Calu3 (cell line): ENCODE measurements at regions not wholly inside any gene's neighbourhood (a gene's known extent, or its start where the extent isn't known, plus 50 kb on each side); places are given as distances from the start of the nearest gene placed in this dataset.

ENCODE experiments used
- BruUV-seq: library from RNA; stranded (reverse); fragments of 400-500 nt; replicated peaks from 2 replicates; lab custom pipeline; 2021; lab: Mats Ljungman, UMichigan
- CTCF ChIA-PET: fragments of 300-600 bp; sonication (Branson Sonifier 250); formaldehyde crosslinking; loops from one replicate; lab custom pipeline; 2022; ENCODE audit warnings: antibody characterized with exemption; lab: Charles Lee
- DNase-seq: peaks from one replicate; pipeline ENCODE4 v3.0.0; 2022
- H3K27ac Mint-ChIP-seq: one replicate; pipeline ENCODE4 v1.8.0; 2022; ENCODE audit warnings: mixed read lengths; ENCODE audit not compliant: unreplicated experiment
- H3K27me3 Mint-ChIP-seq: one replicate; pipeline ENCODE4 v1.8.0; 2022; ENCODE audit warnings: mixed read lengths; ENCODE audit not compliant: unreplicated experiment
- H3K36me3 Mint-ChIP-seq: one replicate; pipeline ENCODE4 v1.8.0; 2022; ENCODE audit warnings: mild to moderate bottlenecking, moderate library complexity, mixed read lengths; ENCODE audit not compliant: insufficient read depth, unreplicated experiment
- H3K4me1 Mint-ChIP-seq: one replicate; pipeline ENCODE4 v1.8.0; 2022; ENCODE audit warnings: mild to moderate bottlenecking, low read depth, mixed read lengths; ENCODE audit not compliant: unreplicated experiment
- H3K4me3 Mint-ChIP-seq: one replicate; pipeline ENCODE4 v1.8.0; 2022; ENCODE audit warnings: mild to moderate bottlenecking, low read depth, moderate library complexity, mixed read lengths; ENCODE audit not compliant: unreplicated experiment
- H3K9me3 Mint-ChIP-seq: one replicate; pipeline ENCODE4 v1.8.0; 2022; ENCODE audit warnings: low read depth, mixed read lengths; ENCODE audit not compliant: unreplicated experiment
- intact Hi-C: fragments of 100-400 bp; cut with micrococcal nuclease; formaldehyde crosslinking; loops from one replicate; pipeline ENCODE4 v1.10.0; 2022; ENCODE audit not compliant: unreplicated experiment
- TF ChIP-seq, protein P1 (sequence below): fragments of 200-600 bp; IDR thresholded peaks from one replicate; pipeline ENCODE4 v1.8.0; 2022; ENCODE audit warnings: antibody characterized with exemption; ENCODE audit not compliant: unreplicated experiment

- Mint-ChIP-seq H3K36me3 (no peaks in the 10 kb centered on the region), H3K4me1 (no peaks in the 10 kb centered on the region), H3K27ac (no peak overlapping the region), H3K4me3 (no peak overlapping the region), H3K9me3 (peaks cover 30% of the 10 kb centered on the region), H3K27me3 (no peaks in the 10 kb centered on the region)
- intact Hi-C loops, result no loop called here
- no TSS peak for BruUV-seq
- CTCF ChIA-PET, result no interaction called here
- DNase-seq, result no peak
- TF ChIP-seq, protein P1, sequence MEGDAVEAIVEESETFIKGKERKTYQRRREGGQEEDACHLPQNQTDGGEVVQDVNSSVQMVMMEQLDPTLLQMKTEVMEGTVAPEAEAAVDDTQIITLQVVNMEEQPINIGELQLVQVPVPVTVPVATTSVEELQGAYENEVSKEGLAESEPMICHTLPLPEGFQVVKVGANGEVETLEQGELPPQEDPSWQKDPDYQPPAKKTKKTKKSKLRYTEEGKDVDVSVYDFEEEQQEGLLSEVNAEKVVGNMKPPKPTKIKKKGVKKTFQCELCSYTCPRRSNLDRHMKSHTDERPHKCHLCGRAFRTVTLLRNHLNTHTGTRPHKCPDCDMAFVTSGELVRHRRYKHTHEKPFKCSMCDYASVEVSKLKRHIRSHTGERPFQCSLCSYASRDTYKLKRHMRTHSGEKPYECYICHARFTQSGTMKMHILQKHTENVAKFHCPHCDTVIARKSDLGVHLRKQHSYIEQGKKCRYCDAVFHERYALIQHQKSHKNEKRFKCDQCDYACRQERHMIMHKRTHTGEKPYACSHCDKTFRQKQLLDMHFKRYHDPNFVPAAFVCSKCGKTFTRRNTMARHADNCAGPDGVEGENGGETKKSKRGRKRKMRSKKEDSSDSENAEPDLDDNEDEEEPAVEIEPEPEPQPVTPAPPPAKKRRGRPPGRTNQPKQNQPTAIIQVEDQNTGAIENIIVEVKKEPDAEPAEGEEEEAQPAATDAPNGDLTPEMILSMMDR, result no peak
Measured at GRCh38 chr16:49078571-49078970, 203.1 kb downstream of the CBLN1 start.

GRCh38 chr16:49078104-49078503 is 203.5 kb downstream of the CBLN1 start:
- no peak for DNase-seq
- Mint-ChIP-seq H3K4me1 (no peaks in the 10 kb centered on the region), H3K27me3 (no peaks in the 10 kb centered on the region), H3K27ac (no peak overlapping the region), H3K9me3 (peaks cover 30% of the 10 kb centered on the region), H3K36me3 (no peaks in the 10 kb centered on the region), H3K4me3 (no peak overlapping the region)
- CTCF ChIA-PET, result no interaction called here
- intact Hi-C loops, result no loop called here
- TF ChIP-seq, protein P1, result no peak
- no TSS peak for BruUV-seq

DNA sequence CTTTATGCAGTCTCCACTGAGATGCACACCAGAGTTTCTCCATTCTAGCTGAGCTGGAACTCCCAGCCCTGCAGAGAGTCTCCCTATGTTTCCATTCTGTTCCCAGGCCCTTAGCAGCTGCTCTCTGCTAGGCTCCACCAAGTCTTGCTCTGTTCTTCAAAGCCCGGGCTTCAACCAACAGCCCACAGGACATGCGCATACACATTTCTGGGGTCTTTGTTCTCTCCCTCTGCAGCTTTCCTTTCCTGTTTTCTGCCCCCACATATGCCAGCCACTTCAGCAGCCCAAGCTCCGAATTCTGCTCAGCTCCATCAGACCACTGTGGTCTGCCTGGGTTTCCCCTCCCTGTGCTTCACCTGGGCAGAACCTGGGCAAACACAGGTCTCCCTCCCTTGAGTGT is 205.9 kb downstream of the CBLN1 start:
- Mint-ChIP-seq H3K27ac (no peak overlapping the region), H3K4me3 (no peak overlapping the region), H3K9me3 (peaks cover 26% of the 10 kb centered on the region), H3K36me3 (no peaks in the 10 kb centered on the region), H3K27me3 (no peaks in the 10 kb centered on the region), H3K4me1 (no peaks in the 10 kb centered on the region)
- no peak for DNase-seq
- CTCF ChIA-PET, result no interaction called here
- TF ChIP-seq, protein P1, result no peak
- no TSS peak for BruUV-seq
- intact Hi-C loops, result no loop called here

DNA sequence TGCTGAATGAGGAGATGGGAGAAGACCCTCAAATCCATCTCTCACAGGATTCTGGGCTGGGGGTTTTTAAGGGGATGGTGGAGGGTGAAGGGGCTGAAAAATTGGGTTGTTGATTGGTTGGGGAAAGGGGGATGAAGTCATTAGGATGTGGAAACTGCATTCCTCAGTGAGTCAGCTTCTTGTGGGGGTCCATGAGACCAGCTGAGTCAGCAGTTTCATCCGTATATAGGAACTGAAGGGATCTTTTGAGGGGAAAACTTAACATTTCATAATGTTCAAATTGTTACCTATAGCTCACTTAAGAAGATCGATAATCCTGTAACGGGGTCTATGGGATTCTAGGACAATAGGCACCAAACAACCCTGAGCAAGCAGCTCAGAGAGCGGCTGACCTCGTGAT is 213.4 kb downstream of the CBLN1 start:
- no peak overlapping the region for H3K4me3 Mint-ChIP-seq
- intact Hi-C loops, result loop anchor here (10.0 kb wide), 1 partner anchor 383 kb away; no protein-coding TSS in a partner anchor
- CTCF ChIA-PET, result no interaction called here
- H3K36me3 Mint-ChIP-seq, result no peaks in the 10 kb centered on the region
- no peak overlapping the region for H3K27ac Mint-ChIP-seq
- H3K27me3 Mint-ChIP-seq, result peaks cover 13% of the 10 kb centered on the region
- peaks cover 8% of the 10 kb centered on the region for H3K9me3 Mint-ChIP-seq
- TF ChIP-seq, protein P1, result no peak
- H3K4me1 Mint-ChIP-seq, result no peaks in the 10 kb centered on the region
- no peak for DNase-seq
- no TSS peak for BruUV-seq
